ENCODE measurements at regions not wholly inside any gene's neighbourhood (a gene's known extent, or its start where the extent isn't known, plus 50 kb on each side); places are given as distances from the start of the nearest gene placed in this dataset.

DNA sequence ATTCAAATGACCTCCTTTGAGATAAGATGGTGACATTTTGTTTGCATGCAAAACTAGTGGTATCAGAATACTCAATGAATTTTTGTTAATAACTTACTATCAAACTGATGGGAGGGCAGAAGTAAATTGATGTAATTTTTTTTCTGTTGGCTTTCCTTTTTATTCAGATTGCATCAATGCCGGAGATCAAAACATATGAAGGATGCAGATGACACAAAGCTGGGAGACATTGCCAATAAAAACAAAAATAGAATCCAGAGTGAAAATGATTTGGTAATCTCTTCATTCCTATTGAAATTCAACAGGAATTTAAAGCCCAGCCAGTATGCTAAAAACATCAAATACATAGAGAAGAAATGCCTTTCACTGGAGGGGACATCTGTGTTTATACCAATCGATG lies 1655.3 kb upstream of the C9orf72 start:
- TF ChIP-seq YY1 (IDR thresholded peaks at IDR 0.05; ENCODE audit: insufficient read depth, insufficient read length) (no peak), ZNF274 (IDR thresholded peaks at IDR 0.05; ENCODE audit: low read depth, low read length) (no peak), SUZ12 (IDR thresholded peaks at IDR 0.05; ENCODE audit: extremely low read depth, insufficient read depth, insufficient read length) (no peak)

Measured in NT2/D1 (cell line).